ENCODE measurements at regions not wholly inside any gene's neighbourhood (a gene's known extent, or its start where the extent isn't known, plus 50 kb on each side); places are given as distances from the start of the nearest gene placed in this dataset.

GRCh38 chr4:157550028-157550427 is 329.5 kb downstream of the GRIA2 start:
- TF ChIP-seq EZH2 (IDR thresholded peaks at IDR 0.05; ENCODE audit: low read depth) (no peak), CTCF (conservative IDR thresholded peaks at IDR 0.05) (no peak)

All from PC-9 (cell line).